CD14-positive monocyte (primary cell): ENCODE measurements at regions not wholly inside any gene's neighbourhood (a gene's known extent, or its start where the extent isn't known, plus 50 kb on each side); places are given as distances from the start of the nearest gene placed in this dataset.

Experiments
- DNase-seq, 3 donors: peaks; one replicate each; pipeline ENCODE4 v3.0.0-alpha.2; 2011 to 2022
- H2AFZ ChIP-seq: 2 replicates; pipeline ENCODE4 v1.6.0; 2012; ENCODE audit warnings: mild to moderate bottlenecking, low read depth, low read length, inconsistent platforms; ENCODE audit not compliant: insufficient read depth, poor library complexity, severe bottlenecking
- H3K27ac ChIP-seq, 2 donors: 1 replicate in 1 of 2; 2 replicates in 1 of 2; pipeline ENCODE4 v1.5.1; 2012 to 2013; ENCODE audit warnings: low read length in 2 of 2, control low read depth in 1 of 2, inconsistent platforms in 1 of 2, low read depth in 1 of 2, mild to moderate bottlenecking in 1 of 2
- H3K27me3 ChIP-seq, 2 donors: one replicate each; pipeline versions ENCODE4 v1.6.0 to v1.6.1; 2011 to 2013; ENCODE audit warnings: low read length in 2 of 2; ENCODE audit not compliant: control insufficient read depth in 2 of 2, insufficient read depth in 2 of 2
- H3K36me3 ChIP-seq, 2 donors: replicated peaks in 1 of 2; 1 replicate in 1 of 2; 2 replicates in 1 of 2; pipeline versions ENCODE4 v1.5.1 to v1.6.1; 2012 to 2013; ENCODE audit warnings: low read length in 2 of 2, control low read depth in 1 of 2, inconsistent platforms in 1 of 2, mild to moderate bottlenecking in 1 of 2; ENCODE audit not compliant: insufficient read depth in 2 of 2, control insufficient read depth in 1 of 2
- H3K4me1 ChIP-seq, 2 donors: 1 replicate in 1 of 2; 2 replicates in 1 of 2; pipeline versions ENCODE4 v1.5.1 to v1.6.1; 2012 to 2013; ENCODE audit warnings: low read length in 2 of 2, control low read depth in 1 of 2, inconsistent platforms in 1 of 2, mild to moderate bottlenecking in 1 of 2, moderate library complexity in 1 of 2; ENCODE audit not compliant: insufficient read depth in 2 of 2, control insufficient read depth in 1 of 2
- H3K4me2 ChIP-seq: replicated peaks from 2 replicates; pipeline ENCODE3; 2012; ENCODE audit warnings: low read length, moderate library complexity, mild to moderate bottlenecking; ENCODE audit not compliant: poor library complexity, severe bottlenecking; ENCODE audit errors: extremely low read depth
- H3K4me3 ChIP-seq, 3 experiments: fragments of 200-600 bp in 1 of 3; sonication (generic) in 1 of 3; replicated peaks in 1 of 3; 1 replicate in 2 of 3; 2 replicates in 1 of 3; pipeline ENCODE4 v1.5.1; 2011 to 2013; ENCODE audit warnings: low read length in 3 of 3, mild to moderate bottlenecking in 3 of 3, control low read depth in 2 of 3, low read depth in 2 of 3, inconsistent platforms in 1 of 3, moderate library complexity in 1 of 3
- H3K79me2 ChIP-seq: 2 replicates; pipeline ENCODE4 v1.6.0; 2012; ENCODE audit warnings: mild to moderate bottlenecking, control low read depth, inconsistent platforms, low read length, moderate library complexity; ENCODE audit not compliant: insufficient read depth
- H3K9ac ChIP-seq: 2 replicates; pipeline ENCODE4 v1.6.0; 2017; ENCODE audit warnings: low read length, mild to moderate bottlenecking; ENCODE audit not compliant: insufficient read depth, poor library complexity, severe bottlenecking
- H3K9me3 ChIP-seq, 2 donors: replicated peaks in 1 of 2; 1 replicate in 1 of 2; 2 replicates in 1 of 2; pipeline versions ENCODE4 v1.5.1 to v1.6.1; 2012 to 2013; ENCODE audit warnings: low read length in 2 of 2, control low read depth in 1 of 2; ENCODE audit not compliant: control insufficient read depth in 1 of 2, insufficient read depth in 1 of 2
- H4K20me1 ChIP-seq: 2 replicates; pipeline ENCODE4 v1.6.0; 2012; ENCODE audit warnings: mild to moderate bottlenecking, low read length, control low read depth, moderate library complexity; ENCODE audit not compliant: insufficient read depth
- H3K27ac Mint-ChIP-seq, 7 donors: one replicate each; pipeline ENCODE4 v1.8.0; 2020; ENCODE audit warnings: mild to moderate bottlenecking in 7 of 7, mixed read lengths in 7 of 7, moderate library complexity in 6 of 7, inconsistent platforms in 2 of 7
- H3K27me3 Mint-ChIP-seq, 3 donors: one replicate each; pipeline ENCODE4 v1.8.0; 2021 to 2022; ENCODE audit warnings: low read depth in 3 of 3, mild to moderate bottlenecking in 3 of 3, mixed read lengths in 3 of 3, moderate library complexity in 3 of 3, inconsistent platforms in 1 of 3
- H3K36me3 Mint-ChIP-seq, 2 donors: one replicate each; pipeline ENCODE4 v1.8.0; 2020; ENCODE audit warnings: mixed read lengths in 2 of 2, inconsistent platforms in 1 of 2, mild to moderate bottlenecking in 1 of 2
- H3K4me1 Mint-ChIP-seq: one replicate; pipeline ENCODE4 v1.8.0; 2020; ENCODE audit warnings: mild to moderate bottlenecking, mixed read lengths
- H3K4me3 Mint-ChIP-seq, 2 donors: one replicate each; pipeline ENCODE4 v1.8.0; 2020; ENCODE audit warnings: mild to moderate bottlenecking in 2 of 2, mixed read lengths in 2 of 2, moderate library complexity in 1 of 2
- H3K9me3 Mint-ChIP-seq, 7 donors: one replicate each; pipeline ENCODE4 v1.8.0; 2020 to 2022; ENCODE audit warnings: mixed read lengths in 7 of 7, mild to moderate bottlenecking in 6 of 7, moderate library complexity in 6 of 7, inconsistent platforms in 2 of 7
- WGBS: methylation state at CpG from one replicate; pipeline ENCODE4 v1.1.5; 2013; ENCODE audit warnings: missing lambda C conversion rate; ENCODE audit not compliant: insufficient coverage; 5-methylcytosine and 5-hydroxymethylcytosine counted together
- intact Hi-C, 2 donors: fragments of 100-400 bp; cut with micrococcal nuclease; formaldehyde crosslinking; loops; one replicate each; pipeline versions ENCODE4 v1.15.0 to v1.15.1; 2023
- TF ChIP-seq, protein P1 (sequence below): fragments of 200-600 bp; IDR thresholded peaks from one replicate; pipeline ENCODE4 v1.8.0; 2022; ENCODE audit warnings: antibody characterized with exemption, mild to moderate bottlenecking

DNA sequence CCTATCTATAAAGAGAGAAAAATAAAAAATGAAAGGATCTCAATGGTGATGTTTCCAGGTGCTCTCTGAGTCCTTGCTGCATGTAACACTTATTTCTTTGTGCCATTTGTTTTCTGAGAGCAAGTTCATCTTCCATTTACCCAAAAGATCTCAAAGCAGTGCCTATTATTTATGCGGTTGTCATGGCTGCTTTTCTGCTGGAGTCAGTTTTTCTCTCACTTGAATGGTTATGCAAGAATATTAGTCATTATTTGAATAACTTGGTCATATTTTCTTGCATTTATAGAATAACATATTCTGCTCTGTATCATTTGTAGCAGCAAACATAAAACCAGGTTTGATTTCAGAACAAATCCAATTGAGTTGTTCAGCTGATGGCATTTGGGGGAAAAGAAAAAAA, 141.8 kb upstream of the G2E3 start:
- TF ChIP-seq, protein P1, sequence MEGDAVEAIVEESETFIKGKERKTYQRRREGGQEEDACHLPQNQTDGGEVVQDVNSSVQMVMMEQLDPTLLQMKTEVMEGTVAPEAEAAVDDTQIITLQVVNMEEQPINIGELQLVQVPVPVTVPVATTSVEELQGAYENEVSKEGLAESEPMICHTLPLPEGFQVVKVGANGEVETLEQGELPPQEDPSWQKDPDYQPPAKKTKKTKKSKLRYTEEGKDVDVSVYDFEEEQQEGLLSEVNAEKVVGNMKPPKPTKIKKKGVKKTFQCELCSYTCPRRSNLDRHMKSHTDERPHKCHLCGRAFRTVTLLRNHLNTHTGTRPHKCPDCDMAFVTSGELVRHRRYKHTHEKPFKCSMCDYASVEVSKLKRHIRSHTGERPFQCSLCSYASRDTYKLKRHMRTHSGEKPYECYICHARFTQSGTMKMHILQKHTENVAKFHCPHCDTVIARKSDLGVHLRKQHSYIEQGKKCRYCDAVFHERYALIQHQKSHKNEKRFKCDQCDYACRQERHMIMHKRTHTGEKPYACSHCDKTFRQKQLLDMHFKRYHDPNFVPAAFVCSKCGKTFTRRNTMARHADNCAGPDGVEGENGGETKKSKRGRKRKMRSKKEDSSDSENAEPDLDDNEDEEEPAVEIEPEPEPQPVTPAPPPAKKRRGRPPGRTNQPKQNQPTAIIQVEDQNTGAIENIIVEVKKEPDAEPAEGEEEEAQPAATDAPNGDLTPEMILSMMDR: no peak
- H3K79me2 ChIP-seq: no peaks in the 10 kb centered on the region
- H2AFZ ChIP-seq: no peak overlapping the region
- H4K20me1 ChIP-seq: no peaks in the 10 kb centered on the region
- no peak overlapping the region for H3K4me2 ChIP-seq
- no peak for DNase-seq
- H3K4me3 ChIP-seq: no peak overlapping the region
- Mint-ChIP-seq H3K36me3 (no peaks in the 10 kb centered on the region), H3K4me3 (no peak overlapping the region), H3K9me3 (peaks cover 6 to 11% (median 7%) of the 10 kb centered on the region in 7 donors), H3K27ac (no peak overlapping the region), H3K27me3 (peaks cover 0 to 3% (median 0%) of the 10 kb centered on the region in 3 donors), H3K4me1 (no peaks in the 10 kb centered on the region)
- no CpG with 5 or more reads among the region's 1 CpG for WGBS
- H3K36me3 ChIP-seq: no peaks in the 10 kb centered on the region
- intact Hi-C loops: no loop called here
- peaks cover 0 to 4% of the 10 kb centered on the region in 2 donors for H3K9me3 ChIP-seq
- H3K9ac ChIP-seq: no peak overlapping the region
- peaks cover 0 to 2% of the 10 kb centered on the region in 2 donors for H3K27me3 ChIP-seq
- no peak overlapping the region for H3K27ac ChIP-seq
- H3K4me1 ChIP-seq: no peaks in the 10 kb centered on the region

- Histone ChIP-seq H3K79me2 (no peaks in the 10 kb centered on the region), H3K4me2 (no peak overlapping the region), H3K9me3 (peaks cover 0 to 4% of the 10 kb centered on the region in 2 donors), H3K27me3 (peaks cover 0 to 2% of the 10 kb centered on the region in 2 donors), H3K27ac (no peak overlapping the region), H3K4me1 (no peaks in the 10 kb centered on the region), H3K36me3 (no peaks in the 10 kb centered on the region), H3K9ac (no peak overlapping the region), H2AFZ (no peak overlapping the region), H4K20me1 (no peaks in the 10 kb centered on the region), H3K4me3 (no peak overlapping the region)
- Mint-ChIP-seq H3K4me1 (no peaks in the 10 kb centered on the region), H3K27me3 (peaks cover 0 to 3% (median 1%) of the 10 kb centered on the region in 3 donors), H3K9me3 (peaks cover 4 to 9% (median 6%) of the 10 kb centered on the region in 7 donors), H3K4me3 (no peak overlapping the region), H3K27ac (no peak overlapping the region), H3K36me3 (no peaks in the 10 kb centered on the region)
- TF ChIP-seq, protein P1: no peak
- intact Hi-C loops: no loop called here
- no CpG with 5 or more reads among the region's 1 CpG for WGBS
- no peak for DNase-seq
Observed at GRCh38 chr14:30417999-30418398, 141.0 kb upstream of the G2E3 start.
